Caco-2 (cell line): ENCODE measurements at regions not wholly inside any gene's neighbourhood (a gene's known extent, or its start where the extent isn't known, plus 50 kb on each side); places are given as distances from the start of the nearest gene placed in this dataset.

Experiments used
- BruUV-seq: library from RNA; stranded (reverse); fragments of 400-500 nt; replicated peaks from 2 replicates; lab custom pipeline; 2021; lab: Mats Ljungman, UMichigan
- CTCF ChIA-PET: fragments of 300-600 bp; sonication (Branson Sonifier 250); formaldehyde crosslinking; loops from one replicate; lab custom pipeline; 2022; ENCODE audit warnings: antibody characterized with exemption; lab: Charles Lee
- POLR2A ChIA-PET: fragments of 300-600 bp; sonication (Branson Sonifier 250); formaldehyde crosslinking; loops from one replicate; lab custom pipeline; 2022; ENCODE audit warnings: antibody characterized with exemption; lab: Charles Lee
- DNase-seq, 2 experiments: peaks; one replicate each; pipeline versions ENCODE4 v3.0.0 to v3.0.0-alpha.2; 2020 to 2022
- H3K27me3 ChIP-seq: replicated peaks from 2 replicates; pipeline ENCODE4 v1.6.0; 2011; ENCODE audit warnings: low read length; ENCODE audit not compliant: control insufficient read depth, insufficient read depth
- H3K36me3 ChIP-seq: 2 replicates; pipeline ENCODE4 v1.5.1; 2011; ENCODE audit warnings: low read length; ENCODE audit not compliant: control insufficient read depth, insufficient read depth
- H3K4me1 ChIP-seq: fragments of 250-450 bp; sonication (Bioruptor Pico); 2 replicates; pipeline ENCODE4 v1.5.1; 2020; ENCODE audit warnings: mild to moderate bottlenecking
- H3K4me3 ChIP-seq: 2 replicates; pipeline ENCODE4 v1.5.1; 2011; ENCODE audit warnings: low read depth, mild to moderate bottlenecking, control low read depth, low read length
- H3K9me3 ChIP-seq: fragments of 250-450 bp; sonication (Bioruptor Pico); 2 replicates; pipeline ENCODE4 v1.5.1; 2020; ENCODE audit warnings: mild to moderate bottlenecking, moderate library complexity
- H3K27ac Mint-ChIP-seq: one replicate; pipeline ENCODE4 v1.8.0; 2022; ENCODE audit warnings: mixed read lengths; ENCODE audit not compliant: unreplicated experiment
- H3K27me3 Mint-ChIP-seq: one replicate; pipeline ENCODE4 v1.8.0; 2022; ENCODE audit warnings: mixed read lengths; ENCODE audit not compliant: insufficient read depth, unreplicated experiment
- H3K36me3 Mint-ChIP-seq: one replicate; pipeline ENCODE4 v1.8.0; 2022; ENCODE audit warnings: mild to moderate bottlenecking, mixed read lengths; ENCODE audit not compliant: insufficient read depth, unreplicated experiment
- H3K4me1 Mint-ChIP-seq: one replicate; pipeline ENCODE4 v1.8.0; 2022; ENCODE audit warnings: low read depth, mixed read lengths; ENCODE audit not compliant: unreplicated experiment
- H3K4me3 Mint-ChIP-seq: one replicate; pipeline ENCODE4 v1.8.0; 2022; ENCODE audit warnings: mild to moderate bottlenecking, moderate library complexity, mixed read lengths; ENCODE audit not compliant: unreplicated experiment
- H3K9me3 Mint-ChIP-seq: one replicate; pipeline ENCODE4 v1.8.0; 2022; ENCODE audit warnings: mixed read lengths; ENCODE audit not compliant: unreplicated experiment
- intact Hi-C: fragments of 100-400 bp; cut with micrococcal nuclease; formaldehyde crosslinking; loops from one replicate; pipeline ENCODE4 v1.10.0; 2022; ENCODE audit not compliant: unreplicated experiment
- TF ChIP-seq, protein P1 (sequence below), 2 experiments: fragments of 200-600 bp in 1 of 2; IDR thresholded peaks; 1 replicate in 1 of 2; 2 replicates in 1 of 2; pipeline versions ENCODE4 v1.5.1 to v1.8.0; 2011 to 2022; ENCODE audit warnings: antibody characterized with exemption in 1 of 2, control low read depth in 1 of 2, inconsistent platforms in 1 of 2, low read depth in 1 of 2, low read length in 1 of 2, mild to moderate bottlenecking in 1 of 2, moderate library complexity in 1 of 2; ENCODE audit not compliant: insufficient read depth in 1 of 2, severe bottlenecking in 1 of 2, unreplicated experiment in 1 of 2

DNA sequence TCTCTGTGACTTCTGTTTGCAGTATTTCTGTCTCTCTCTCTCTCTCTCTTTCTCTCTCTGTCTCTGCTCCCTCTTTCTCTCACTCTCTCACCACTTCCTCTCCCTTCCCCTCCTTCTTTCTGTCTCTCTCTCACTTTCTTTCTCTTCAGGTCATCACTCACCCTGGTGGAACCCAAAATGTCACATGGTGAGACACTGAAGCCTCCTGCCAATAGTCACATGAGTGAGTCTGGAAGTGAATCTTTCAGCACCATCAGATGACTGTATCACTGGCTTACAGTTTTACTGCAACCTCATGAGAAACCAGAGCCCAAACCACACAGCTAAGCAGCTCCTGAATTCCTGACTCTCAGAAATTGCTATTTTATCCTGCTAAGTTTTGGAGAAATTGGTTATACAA lies 414.6 kb downstream of the CAAP1 start:
- H3K27me3 Mint-ChIP-seq = no peaks in the 10 kb centered on the region
- no peaks in the 10 kb centered on the region for H3K9me3 Mint-ChIP-seq
- no peaks in the 10 kb centered on the region for H3K4me1 Mint-ChIP-seq
- no peak overlapping the region for H3K4me3 ChIP-seq
- H3K9me3 ChIP-seq = no peaks in the 10 kb centered on the region
- intact Hi-C loops = no loop called here
- TF ChIP-seq, protein P1, sequence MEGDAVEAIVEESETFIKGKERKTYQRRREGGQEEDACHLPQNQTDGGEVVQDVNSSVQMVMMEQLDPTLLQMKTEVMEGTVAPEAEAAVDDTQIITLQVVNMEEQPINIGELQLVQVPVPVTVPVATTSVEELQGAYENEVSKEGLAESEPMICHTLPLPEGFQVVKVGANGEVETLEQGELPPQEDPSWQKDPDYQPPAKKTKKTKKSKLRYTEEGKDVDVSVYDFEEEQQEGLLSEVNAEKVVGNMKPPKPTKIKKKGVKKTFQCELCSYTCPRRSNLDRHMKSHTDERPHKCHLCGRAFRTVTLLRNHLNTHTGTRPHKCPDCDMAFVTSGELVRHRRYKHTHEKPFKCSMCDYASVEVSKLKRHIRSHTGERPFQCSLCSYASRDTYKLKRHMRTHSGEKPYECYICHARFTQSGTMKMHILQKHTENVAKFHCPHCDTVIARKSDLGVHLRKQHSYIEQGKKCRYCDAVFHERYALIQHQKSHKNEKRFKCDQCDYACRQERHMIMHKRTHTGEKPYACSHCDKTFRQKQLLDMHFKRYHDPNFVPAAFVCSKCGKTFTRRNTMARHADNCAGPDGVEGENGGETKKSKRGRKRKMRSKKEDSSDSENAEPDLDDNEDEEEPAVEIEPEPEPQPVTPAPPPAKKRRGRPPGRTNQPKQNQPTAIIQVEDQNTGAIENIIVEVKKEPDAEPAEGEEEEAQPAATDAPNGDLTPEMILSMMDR (IDR thresholded peaks at IDR 0.05; ENCODE audit: insufficient read depth in 1 of 2, low read depth in 1 of 2, low read length in 1 of 2, severe bottlenecking in 1 of 2, unreplicated experiment in 1 of 2) = no peak
- DNase-seq = no peak
- BruUV-seq = no TSS peak
- H3K27me3 ChIP-seq = no peaks in the 10 kb centered on the region
- H3K36me3 ChIP-seq = no peaks in the 10 kb centered on the region
- H3K36me3 Mint-ChIP-seq = no peaks in the 10 kb centered on the region
- CTCF ChIA-PET = no interaction called here
- H3K27ac Mint-ChIP-seq = no peak overlapping the region
- no peak overlapping the region for H3K4me3 Mint-ChIP-seq
- POLR2A ChIA-PET = no interaction called here
- no peaks in the 10 kb centered on the region for H3K4me1 ChIP-seq

DNA sequence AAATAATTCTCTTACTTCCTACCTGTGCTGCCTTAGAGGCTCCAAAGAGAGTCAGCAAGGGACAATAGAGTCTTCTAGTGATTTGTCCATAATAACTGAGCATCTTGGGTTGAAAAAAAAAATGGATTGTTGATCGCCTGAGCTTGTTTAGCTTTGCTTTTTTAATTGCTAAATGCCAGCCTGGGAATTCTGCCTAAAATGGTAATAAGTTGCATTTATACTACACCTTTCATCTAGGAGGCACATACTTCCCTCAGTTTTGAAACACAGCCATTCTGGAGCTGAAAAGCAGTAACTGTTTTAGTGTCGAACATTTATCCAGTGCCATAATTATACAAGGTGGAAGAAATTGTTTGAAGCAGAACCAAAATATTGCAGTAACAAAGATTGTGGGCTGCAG lies 421.3 kb downstream of the CAAP1 start:
- H3K36me3 Mint-ChIP-seq = no peaks in the 10 kb centered on the region
- H3K27me3 ChIP-seq = no peaks in the 10 kb centered on the region
- intact Hi-C loops = no loop called here

DNA sequence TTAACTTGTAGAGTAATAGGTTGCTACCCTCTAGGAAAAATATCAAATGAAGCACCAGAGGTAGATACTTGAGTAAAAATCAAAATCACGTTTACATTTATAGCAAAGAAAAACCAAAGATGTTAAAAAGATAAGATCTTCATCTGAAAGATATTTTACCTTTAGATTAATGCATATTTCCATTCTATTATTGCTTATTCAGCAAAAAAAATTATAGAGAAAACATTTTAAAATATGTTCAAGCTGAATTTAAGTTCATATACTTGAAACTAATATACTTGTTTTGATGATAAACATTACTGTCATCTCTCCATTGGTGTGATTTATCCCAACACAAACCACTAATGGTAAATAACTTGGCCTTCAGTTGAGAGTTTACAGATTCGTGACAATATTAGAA lies 422.3 kb downstream of the CAAP1 start:
- no peaks in the 10 kb centered on the region for H3K36me3 Mint-ChIP-seq
- Histone ChIP-seq H3K36me3 (no peaks in the 10 kb centered on the region), H3K27me3 (no peaks in the 10 kb centered on the region), H3K4me1 (no peaks in the 10 kb centered on the region), H3K4me3 (no peak overlapping the region), H3K9me3 (no peaks in the 10 kb centered on the region)
- no peaks in the 10 kb centered on the region for H3K27me3 Mint-ChIP-seq
- no peaks in the 10 kb centered on the region for H3K9me3 Mint-ChIP-seq
- TF ChIP-seq, protein P1 (IDR thresholded peaks at IDR 0.05; ENCODE audit: insufficient read depth in 1 of 2, low read depth in 1 of 2, low read length in 1 of 2, severe bottlenecking in 1 of 2, unreplicated experiment in 1 of 2) = no peak
- H3K27ac Mint-ChIP-seq = no peak overlapping the region
- no peak overlapping the region for H3K4me3 Mint-ChIP-seq
- POLR2A ChIA-PET = no interaction called here
- intact Hi-C loops = no loop called here
- CTCF ChIA-PET = no interaction called here
- no peak for DNase-seq
- no TSS peak for BruUV-seq
- no peaks in the 10 kb centered on the region for H3K4me1 Mint-ChIP-seq

More for the DNA sequence above, 421.3 kb downstream of the CAAP1 start:
- Mint-ChIP-seq H3K4me1 (no peaks in the 10 kb centered on the region), H3K4me3 (no peak overlapping the region), H3K27ac (no peak overlapping the region), H3K27me3 (no peaks in the 10 kb centered on the region), H3K9me3 (no peaks in the 10 kb centered on the region)
- ChIA-PET CTCF (no interaction called here), POLR2A (no interaction called here)
- no TSS peak for BruUV-seq
- H3K4me3 ChIP-seq = no peak overlapping the region
- H3K36me3 ChIP-seq = no peaks in the 10 kb centered on the region
- H3K9me3 ChIP-seq = no peaks in the 10 kb centered on the region
- H3K4me1 ChIP-seq = no peaks in the 10 kb centered on the region
- DNase-seq = no peak
- TF ChIP-seq, protein P1 (IDR thresholded peaks at IDR 0.05; ENCODE audit: insufficient read depth in 1 of 2, low read depth in 1 of 2, low read length in 1 of 2, severe bottlenecking in 1 of 2, unreplicated experiment in 1 of 2) = no peak
